Type B pancreatic cell (in vitro differentiated cells): ENCODE measurements at regions not wholly inside any gene's neighbourhood (a gene's known extent, or its start where the extent isn't known, plus 50 kb on each side); places are given as distances from the start of the nearest gene placed in this dataset.
"Not testable (repeated sequence)": the region's sequence is repeated elsewhere in the genome, so short reads cannot be mapped to it uniquely, and the experiment has no call there.

Source experiments
- DNase-seq: peaks from one replicate; pipeline ENCODE4 v3.0.0; 2021; ENCODE audit warnings: mixed read lengths; ENCODE audit not compliant: unreplicated experiment; ENCODE audit errors: extremely low spot score
- H3K27ac Mint-ChIP-seq: 2 replicates; pipeline ENCODE4 v1.8.0; 2021; ENCODE audit warnings: mild to moderate bottlenecking, mixed read lengths
- H3K27me3 Mint-ChIP-seq: 2 replicates; pipeline ENCODE4 v1.8.0; 2021; ENCODE audit warnings: mixed read lengths
- H3K36me3 Mint-ChIP-seq: 2 replicates; pipeline ENCODE4 v1.8.0; 2021; ENCODE audit warnings: mixed read lengths
- H3K4me1 Mint-ChIP-seq: one replicate; pipeline ENCODE4 v1.8.0; 2021; ENCODE audit warnings: mixed read lengths; ENCODE audit not compliant: unreplicated experiment
- H3K4me3 Mint-ChIP-seq: 2 replicates; pipeline ENCODE4 v1.8.0; 2021; ENCODE audit warnings: mild to moderate bottlenecking, mixed read lengths
- H3K9me3 Mint-ChIP-seq: 2 replicates; pipeline ENCODE4 v1.8.0; 2021; ENCODE audit warnings: mixed read lengths
- TF ChIP-seq, protein P1 (sequence below): fragments of 200-600 bp; sonication (generic); conservative IDR thresholded peaks from 2 replicates; pipeline ENCODE4 v1.5.0; 2021; ENCODE audit warnings: antibody characterized with exemption, mild to moderate bottlenecking

DNA sequence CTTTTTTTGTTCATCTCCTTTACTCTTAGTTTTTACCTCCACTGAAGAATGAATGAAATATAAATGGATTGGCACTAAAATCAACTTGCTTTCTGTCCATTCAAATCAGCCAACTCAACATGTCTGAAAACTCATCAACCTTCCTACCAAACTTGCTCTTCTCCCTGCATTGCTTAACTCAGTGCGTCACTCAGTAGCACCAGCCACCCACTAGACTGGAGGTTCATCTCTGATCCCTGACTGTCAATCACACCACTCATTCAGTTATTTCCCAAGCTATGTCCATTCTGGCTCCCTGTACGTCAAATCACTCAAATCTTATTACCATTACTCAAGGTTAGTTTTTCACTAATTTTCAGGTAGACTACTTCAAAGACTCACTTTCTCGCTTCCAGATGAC lies 75.2 kb upstream of the RBMS1 start:
- TF ChIP-seq, protein P1, sequence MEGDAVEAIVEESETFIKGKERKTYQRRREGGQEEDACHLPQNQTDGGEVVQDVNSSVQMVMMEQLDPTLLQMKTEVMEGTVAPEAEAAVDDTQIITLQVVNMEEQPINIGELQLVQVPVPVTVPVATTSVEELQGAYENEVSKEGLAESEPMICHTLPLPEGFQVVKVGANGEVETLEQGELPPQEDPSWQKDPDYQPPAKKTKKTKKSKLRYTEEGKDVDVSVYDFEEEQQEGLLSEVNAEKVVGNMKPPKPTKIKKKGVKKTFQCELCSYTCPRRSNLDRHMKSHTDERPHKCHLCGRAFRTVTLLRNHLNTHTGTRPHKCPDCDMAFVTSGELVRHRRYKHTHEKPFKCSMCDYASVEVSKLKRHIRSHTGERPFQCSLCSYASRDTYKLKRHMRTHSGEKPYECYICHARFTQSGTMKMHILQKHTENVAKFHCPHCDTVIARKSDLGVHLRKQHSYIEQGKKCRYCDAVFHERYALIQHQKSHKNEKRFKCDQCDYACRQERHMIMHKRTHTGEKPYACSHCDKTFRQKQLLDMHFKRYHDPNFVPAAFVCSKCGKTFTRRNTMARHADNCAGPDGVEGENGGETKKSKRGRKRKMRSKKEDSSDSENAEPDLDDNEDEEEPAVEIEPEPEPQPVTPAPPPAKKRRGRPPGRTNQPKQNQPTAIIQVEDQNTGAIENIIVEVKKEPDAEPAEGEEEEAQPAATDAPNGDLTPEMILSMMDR: no peak
- no peaks in the 10 kb centered on the region for H3K27me3 Mint-ChIP-seq
- H3K4me1 Mint-ChIP-seq: no peaks in the 10 kb centered on the region
- DNase-seq: no peak
- no peak overlapping the region for H3K27ac Mint-ChIP-seq
- H3K36me3 Mint-ChIP-seq: no peaks in the 10 kb centered on the region
- peaks cover 11% of the 10 kb centered on the region for H3K9me3 Mint-ChIP-seq
- no peak overlapping the region for H3K4me3 Mint-ChIP-seq

DNA sequence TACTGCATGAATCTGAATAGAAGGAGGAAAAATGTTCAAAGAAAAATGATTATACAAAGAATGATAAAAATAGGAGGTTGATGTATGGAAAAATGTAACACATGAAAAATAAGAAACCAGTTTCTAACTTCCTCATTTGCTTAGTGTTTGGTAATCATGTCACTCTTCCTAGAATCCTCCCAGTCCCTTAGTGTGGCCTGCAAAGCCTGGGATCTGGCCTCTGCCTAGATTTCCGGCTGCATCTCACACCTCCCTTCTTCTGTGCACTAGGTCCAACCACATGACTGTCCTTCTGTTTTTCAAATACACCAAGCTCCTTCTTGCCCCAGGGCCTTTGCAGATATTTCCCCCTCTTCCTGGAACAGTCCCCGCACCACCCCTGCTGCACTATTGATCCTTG lies 76.8 kb upstream of the RBMS1 start:
- Mint-ChIP-seq H3K36me3 (no peaks in the 10 kb centered on the region), H3K4me3 (no peak overlapping the region), H3K27ac (no peak overlapping the region), H3K4me1 (no peaks in the 10 kb centered on the region), H3K27me3 (no peaks in the 10 kb centered on the region), H3K9me3 (peaks cover 11% of the 10 kb centered on the region)
- TF ChIP-seq, protein P1: no peak
- no peak for DNase-seq

DNA sequence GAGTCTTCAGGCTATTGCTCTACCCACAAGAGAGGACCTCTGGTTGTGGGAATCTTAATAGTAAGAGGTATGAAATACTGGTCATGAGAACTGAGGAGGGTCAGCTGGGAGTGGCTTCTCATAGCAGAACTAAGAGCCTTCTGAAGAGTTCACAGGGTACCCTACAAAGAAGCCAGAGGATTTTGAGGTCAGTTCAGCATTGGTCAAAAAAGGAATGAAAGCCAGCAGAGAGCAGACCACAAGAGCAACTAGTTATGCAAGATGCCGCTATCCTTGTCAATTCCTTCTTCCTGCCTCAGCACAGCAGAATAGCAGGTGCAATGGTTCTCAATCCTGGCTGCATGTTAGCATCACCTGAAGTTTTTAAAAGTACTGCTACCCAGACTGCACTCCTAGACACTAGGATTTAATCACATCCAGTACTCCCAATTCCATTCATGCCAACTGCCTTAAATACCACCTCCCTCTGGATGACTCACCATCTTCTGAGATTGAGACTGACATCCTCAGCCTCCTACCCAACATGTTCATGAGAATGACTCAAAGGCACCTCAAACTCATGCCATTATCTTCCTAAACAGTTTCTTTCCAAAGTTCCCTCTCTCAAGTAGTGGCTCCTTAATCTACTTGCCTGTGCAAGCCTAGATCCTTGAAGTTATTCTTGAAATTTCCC lies 81.0 kb upstream of the RBMS1 start:
- no peak for DNase-seq
- H3K36me3 Mint-ChIP-seq: no peaks in the 10 kb centered on the region
- no peak overlapping the region for H3K27ac Mint-ChIP-seq
- H3K27me3 Mint-ChIP-seq: no peaks in the 10 kb centered on the region
- H3K4me1 Mint-ChIP-seq: no peaks in the 10 kb centered on the region
- peaks cover 11% of the 10 kb centered on the region for H3K9me3 Mint-ChIP-seq
- TF ChIP-seq, protein P1: no peak
- no peak overlapping the region for H3K4me3 Mint-ChIP-seq

DNA sequence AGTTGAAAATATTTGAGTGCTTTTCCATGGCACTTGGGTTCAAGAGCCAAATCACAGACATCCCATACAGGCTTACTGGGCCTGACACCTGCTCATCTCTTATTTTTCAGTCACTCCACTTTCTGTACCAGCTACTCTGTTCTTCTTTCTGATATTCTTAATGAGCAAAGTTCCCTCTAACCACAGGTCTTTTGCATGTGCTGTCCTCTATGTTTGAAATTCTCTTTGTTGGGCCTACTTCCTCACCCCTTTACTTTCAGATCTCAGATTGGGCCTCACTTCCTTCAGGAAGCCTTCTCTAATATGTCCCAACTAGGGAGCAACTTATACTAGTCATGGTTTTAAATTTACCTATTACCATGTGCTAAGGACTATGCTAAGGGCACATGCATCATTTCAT lies 81.8 kb upstream of the RBMS1 start:
- no peak overlapping the region for H3K27ac Mint-ChIP-seq
- no peak for DNase-seq
- peaks cover 11% of the 10 kb centered on the region for H3K9me3 Mint-ChIP-seq
- no peaks in the 10 kb centered on the region for H3K36me3 Mint-ChIP-seq
- TF ChIP-seq, protein P1: no peak
- H3K4me1 Mint-ChIP-seq: no peaks in the 10 kb centered on the region
- H3K27me3 Mint-ChIP-seq: no peaks in the 10 kb centered on the region
- no peak overlapping the region for H3K4me3 Mint-ChIP-seq

DNA sequence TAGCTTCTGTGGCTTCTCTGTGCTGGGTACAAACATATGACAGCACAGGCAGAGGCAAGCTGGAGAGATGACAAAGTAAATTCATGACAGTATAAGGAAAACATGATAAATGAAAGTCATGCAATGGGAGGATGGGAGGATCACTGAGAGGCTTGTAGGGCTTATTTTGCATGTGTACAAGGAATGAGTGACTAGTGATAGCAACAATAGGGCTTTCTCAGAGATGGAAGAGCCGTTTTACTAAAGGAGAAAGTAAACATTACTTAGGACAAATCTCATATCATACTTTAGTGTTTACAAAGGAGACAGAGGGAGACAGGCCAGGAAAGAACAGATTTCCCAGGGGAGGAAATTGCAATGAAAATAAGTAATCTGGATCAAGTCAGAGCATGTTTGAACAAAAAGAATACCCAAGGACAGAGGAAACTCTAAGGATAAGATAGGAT lies 82.5 kb upstream of the RBMS1 start:
- no peak for DNase-seq
- Mint-ChIP-seq H3K9me3 (peaks cover 11% of the 10 kb centered on the region), H3K4me3 (no peak overlapping the region), H3K36me3 (no peaks in the 10 kb centered on the region), H3K4me1 (no peaks in the 10 kb centered on the region), H3K27me3 (no peaks in the 10 kb centered on the region), H3K27ac (no peak overlapping the region)
- TF ChIP-seq, protein P1: no peak

DNA sequence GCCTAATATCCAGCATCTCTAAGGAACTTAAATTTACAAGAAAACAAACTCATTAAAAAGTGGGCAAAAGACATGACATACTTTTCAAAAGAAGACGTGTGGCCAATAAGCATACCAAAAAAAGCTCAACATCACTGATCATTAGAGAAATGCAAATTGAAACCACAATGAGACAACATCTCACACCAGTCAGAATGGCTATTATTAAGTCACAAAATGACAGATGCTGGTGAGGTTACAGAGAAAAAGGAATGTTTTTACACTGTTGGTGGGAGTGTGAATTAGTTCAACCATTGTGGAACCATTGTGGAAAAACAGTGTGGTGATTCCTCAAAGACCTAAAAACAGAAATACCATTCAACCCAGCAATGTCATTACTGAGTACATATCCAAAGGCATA lies 83.5 kb upstream of the RBMS1 start:
- H3K27me3 Mint-ChIP-seq, H3K36me3 Mint-ChIP-seq, H3K9me3 Mint-ChIP-seq, H3K4me1 Mint-ChIP-seq, DNase-seq, H3K27ac Mint-ChIP-seq, H3K4me3 Mint-ChIP-seq: not testable (repeated sequence)
